K562 (cell line): ENCODE measurements at regions not wholly inside any gene's neighbourhood (a gene's known extent, or its start where the extent isn't known, plus 50 kb on each side); places are given as distances from the start of the nearest gene placed in this dataset.
"Not testable (repeated sequence)": the region's sequence is repeated elsewhere in the genome, so short reads cannot be mapped to it uniquely, and the experiment has no call there.

Source experiments
- CHD4 ChIP-seq: fragments of 200-600 bp; sonication (generic); IDR thresholded peaks from 3 replicates; pipeline ENCODE4 v1.6.1; 2012; ENCODE audit warnings: low read depth, mild to moderate bottlenecking, mixed read lengths, low read length, inconsistent platforms; ENCODE audit not compliant: insufficient read depth, insufficient replicate concordance, poor library complexity, severe bottlenecking
- GATAD2A ChIP-seq: fragments of 450-650 bp; IDR thresholded peaks from 2 replicates; pipeline ENCODE4 v1.6.1; 2017
- IRF2 ChIP-seq: sonication (generic); formaldehyde crosslinking; IDR thresholded peaks from 2 replicates; pipeline ENCODE4 v1.8.1; 2022; ENCODE audit warnings: mild to moderate bottlenecking, missing genetic modification reagents
- MTA3 ChIP-seq: fragments of 450-650 bp; formaldehyde crosslinking; IDR thresholded peaks from 2 replicates; pipeline ENCODE4 v1.6.1; 2017; ENCODE audit warnings: mild to moderate bottlenecking, borderline replicate concordance
- ZFP36 ChIP-seq: fragments of 150-350 bp; IDR thresholded peaks from 2 replicates; pipeline ENCODE4 v1.6.1; 2018; ENCODE audit warnings: low read length, low read depth; ENCODE audit not compliant: partially characterized antibody

- not testable (repeated sequence) for TF ChIP-seq MTA3; IRF2 (CRISPR knock-in tag); GATAD2A; ZFP36; CHD4
Measured at GRCh38 chr9:64772751-64773331, 512.2 kb downstream of the FOXD4L5 start.
